ENCODE measurements at regions not wholly inside any gene's neighbourhood (a gene's known extent, or its start where the extent isn't known, plus 50 kb on each side); places are given as distances from the start of the nearest gene placed in this dataset.
"Not testable (repeated sequence)": the region's sequence is repeated elsewhere in the genome, so short reads cannot be mapped to it uniquely, and the experiment has no call there.

GRCh38 chr2:16390561-16390960 lies 275.1 kb downstream of the CYRIA start:
- H3K27ac ChIP-seq, result no peak overlapping the region
- WGBS, 10 experiments, result 0 to 100% (median 72%) methylated on average over 1 to 6 of the region's 6 CpGs
- no peak for ATAC-seq (replicated peaks in 6 of 8)
- H3K4me3 ChIP-seq, result no peak overlapping the region
- in situ Hi-C loops (cut with MboI; ENCODE audit: low pct_unique_long_range_greater_than_20kb in 2 of 9, low sequenced_read_pairs in 9 of 9, unreplicated experiment in 9 of 9), result no loop called here
- H3K4me1 ChIP-seq (replicated peaks in 1 of 2), result peaks cover 14 to 15% of the 10 kb centered on the region in 2 donors

- no peak for ATAC-seq (replicated peaks in 6 of 8)
- peaks cover 14 to 15% of the 10 kb centered on the region in 2 donors for H3K4me1 ChIP-seq (replicated peaks in 1 of 2)
- no peak overlapping the region for H3K27ac ChIP-seq
- WGBS, 10 experiments, result 0 to 100% (median 45%) methylated on average over 1 to 3 of the region's 3 CpGs; no CpG with 5 or more reads in 4 of the 10 experiments
- in situ Hi-C loops (cut with MboI; ENCODE audit: low pct_unique_long_range_greater_than_20kb in 2 of 9, low sequenced_read_pairs in 9 of 9, unreplicated experiment in 9 of 9), result no loop called here
- H3K4me3 ChIP-seq, result no peak overlapping the region
These were observed 276.0 kb downstream of the CYRIA start for GRCh38 chr2:16389611-16390010.

GRCh38 chr2:16388199-16388830 lies 277.3 kb downstream of the CYRIA start:
- in situ Hi-C loops (cut with MboI; ENCODE audit: low pct_unique_long_range_greater_than_20kb in 2 of 9, low sequenced_read_pairs in 9 of 9, unreplicated experiment in 9 of 9); H3K4me3 ChIP-seq; ATAC-seq (replicated peaks in 6 of 8); H3K27ac ChIP-seq; H3K4me1 ChIP-seq (replicated peaks in 1 of 2): not testable (repeated sequence)
- 0 to 100% (median 85%) methylated on average over 1 to 8 of the region's 16 CpGs; no CpG with 5 or more reads in 2 of the 10 experiments for WGBS, 10 experiments

GRCh38 chr2:16387461-16387984 lies 278.1 kb downstream of the CYRIA start:
- Histone ChIP-seq H3K4me3 (no peak overlapping the region), H3K4me1 (replicated peaks in 1 of 2) (no peaks in the 10 kb centered on the region), H3K27ac (no peak overlapping the region)
- 10 to 100% (median 78%) methylated on average over 1 to 5 of the region's 8 CpGs; no CpG with 5 or more reads in 2 of the 10 experiments for WGBS, 10 experiments
- no peak for ATAC-seq (replicated peaks in 6 of 8)
- in situ Hi-C loops (cut with MboI; ENCODE audit: low pct_unique_long_range_greater_than_20kb in 2 of 9, low sequenced_read_pairs in 9 of 9, unreplicated experiment in 9 of 9), result no loop called here

GRCh38 chr2:16386431-16386830 lies 279.2 kb downstream of the CYRIA start:
- in situ Hi-C loops (cut with MboI; ENCODE audit: low pct_unique_long_range_greater_than_20kb in 2 of 9, low sequenced_read_pairs in 9 of 9, unreplicated experiment in 9 of 9), result no loop called here
- WGBS, 10 experiments, result 0 to 86% (median 64%) methylated on average over 1 to 4 of the region's 7 CpGs; no CpG with 5 or more reads in 2 of the 10 experiments
- H3K27ac ChIP-seq, result no peak overlapping the region
- no peak for ATAC-seq (replicated peaks in 6 of 8)
- no peaks in the 10 kb centered on the region for H3K4me1 ChIP-seq (replicated peaks in 1 of 2)
- H3K4me3 ChIP-seq, result no peak overlapping the region

GRCh38 chr2:16386031-16386430 lies 279.6 kb downstream of the CYRIA start:
- ATAC-seq (replicated peaks in 6 of 8), result no peak
- Histone ChIP-seq H3K4me3 (no peak overlapping the region), H3K27ac (no peak overlapping the region), H3K4me1 (replicated peaks in 1 of 2) (no peaks in the 10 kb centered on the region)
- WGBS, 10 experiments, result 0 to 100% (median 55%) methylated on average over 1 to 2 of the region's 2 CpGs
- in situ Hi-C loops (cut with MboI; ENCODE audit: low pct_unique_long_range_greater_than_20kb in 2 of 9, low sequenced_read_pairs in 9 of 9, unreplicated experiment in 9 of 9), result no loop called here

- H3K4me3 ChIP-seq, result no peak overlapping the region
- no peak overlapping the region for H3K27ac ChIP-seq
- WGBS, 10 experiments, result 27 to 100% (median 80%) methylated on average over 1 to 3 of the region's 3 CpGs; no CpG with 5 or more reads in 5 of the 10 experiments
- H3K4me1 ChIP-seq (replicated peaks in 1 of 2), result no peaks in the 10 kb centered on the region
- ATAC-seq (replicated peaks in 6 of 8), result no peak
- in situ Hi-C loops (cut with MboI; ENCODE audit: low pct_unique_long_range_greater_than_20kb in 2 of 9, low sequenced_read_pairs in 9 of 9, unreplicated experiment in 9 of 9), result no loop called here
These were observed 280.3 kb downstream of the CYRIA start for GRCh38 chr2:16385341-16385740.

GRCh38 chr2:16383411-16383810 lies 282.2 kb downstream of the CYRIA start:
- in situ Hi-C loops (cut with MboI; ENCODE audit: low pct_unique_long_range_greater_than_20kb in 2 of 9, low sequenced_read_pairs in 9 of 9, unreplicated experiment in 9 of 9), result no loop called here
- WGBS, 10 experiments, result 0 to 100% (median 80%) methylated on average over 1 of the region's 1 CpG; no CpG with 5 or more reads in 5 of the 10 experiments

GRCh38 chr2:16382451-16382850 lies 283.2 kb downstream of the CYRIA start:
- no peak for ATAC-seq (replicated peaks in 6 of 8)
- in situ Hi-C loops (cut with MboI; ENCODE audit: low pct_unique_long_range_greater_than_20kb in 2 of 9, low sequenced_read_pairs in 9 of 9, unreplicated experiment in 9 of 9), result no loop called here
- no peak overlapping the region for H3K27ac ChIP-seq
- WGBS, 10 experiments, result 12 to 100% (median 86%) methylated on average over 2 to 7 of the region's 7 CpGs; no CpG with 5 or more reads in 1 of the 10 experiments
- H3K4me1 ChIP-seq (replicated peaks in 1 of 2), result no peaks in the 10 kb centered on the region
- no peak overlapping the region for H3K4me3 ChIP-seq

More at GRCh38 chr2:16383411-16383810, 282.2 kb downstream of the CYRIA start:
- no peak overlapping the region for H3K4me3 ChIP-seq
- no peak for ATAC-seq (replicated peaks in 6 of 8)
- H3K27ac ChIP-seq, result no peak overlapping the region
- H3K4me1 ChIP-seq (replicated peaks in 1 of 2), result no peaks in the 10 kb centered on the region

GRCh38 chr2:16381511-16381910 lies 284.1 kb downstream of the CYRIA start:
- Histone ChIP-seq H3K4me1 (replicated peaks in 1 of 2) (no peaks in the 10 kb centered on the region), H3K27ac (no peak overlapping the region), H3K4me3 (no peak overlapping the region)
- in situ Hi-C loops (cut with MboI; ENCODE audit: low pct_unique_long_range_greater_than_20kb in 2 of 9, low sequenced_read_pairs in 9 of 9, unreplicated experiment in 9 of 9), result no loop called here
- 0 to 100% (median 68%) methylated on average over 1 to 2 of the region's 2 CpGs; no CpG with 5 or more reads in 2 of the 10 experiments for WGBS, 10 experiments
- ATAC-seq (replicated peaks in 6 of 8), result no peak

- WGBS, 10 experiments, result 54 to 100% (median 81%) methylated on average over 1 to 5 of the region's 5 CpGs; no CpG with 5 or more reads in 2 of the 10 experiments
- H3K4me3 ChIP-seq; ATAC-seq (replicated peaks in 6 of 8); H3K27ac ChIP-seq; in situ Hi-C loops (cut with MboI; ENCODE audit: low pct_unique_long_range_greater_than_20kb in 2 of 9, low sequenced_read_pairs in 9 of 9, unreplicated experiment in 9 of 9); H3K4me1 ChIP-seq (replicated peaks in 1 of 2): not testable (repeated sequence)
These were observed 285.7 kb downstream of the CYRIA start for GRCh38 chr2:16379901-16380300.

GRCh38 chr2:16379061-16379460 lies 286.6 kb downstream of the CYRIA start:
- in situ Hi-C loops (cut with MboI; ENCODE audit: low pct_unique_long_range_greater_than_20kb in 2 of 9, low sequenced_read_pairs in 9 of 9, unreplicated experiment in 9 of 9); H3K4me1 ChIP-seq (replicated peaks in 1 of 2); H3K4me3 ChIP-seq; H3K27ac ChIP-seq; ATAC-seq (replicated peaks in 6 of 8): not testable (repeated sequence)
- WGBS, 10 experiments, result 28 to 97% (median 80%) methylated on average over 1 to 5 of the region's 5 CpGs; no CpG with 5 or more reads in 1 of the 10 experiments

- Histone ChIP-seq H3K27ac (no peak overlapping the region), H3K4me1 (replicated peaks in 1 of 2) (no peaks in the 10 kb centered on the region), H3K4me3 (no peak overlapping the region)
- 0 to 100% (median 40%) methylated on average over 1 to 2 of the region's 2 CpGs; no CpG with 5 or more reads in 3 of the 10 experiments for WGBS, 10 experiments
- in situ Hi-C loops (cut with MboI; ENCODE audit: low pct_unique_long_range_greater_than_20kb in 2 of 9, low sequenced_read_pairs in 9 of 9, unreplicated experiment in 9 of 9), result no loop called here
- ATAC-seq (replicated peaks in 6 of 8), result no peak
These were observed 287.6 kb downstream of the CYRIA start for GRCh38 chr2:16378031-16378430.

- Histone ChIP-seq H3K27ac (no peak overlapping the region), H3K4me3 (no peak overlapping the region), H3K4me1 (replicated peaks in 1 of 2) (no peaks in the 10 kb centered on the region)
- in situ Hi-C loops (cut with MboI; ENCODE audit: low pct_unique_long_range_greater_than_20kb in 2 of 9, low sequenced_read_pairs in 9 of 9, unreplicated experiment in 9 of 9), result no loop called here
- 5 to 81% (median 48%) methylated on average over 3 to 4 of the region's 4 CpGs; no CpG with 5 or more reads in 2 of the 10 experiments for WGBS, 10 experiments
- ATAC-seq (replicated peaks in 6 of 8), result no peak
These were observed 289.7 kb downstream of the CYRIA start for GRCh38 chr2:16375981-16376380.

Data from motor neuron (in vitro differentiated cells).